ENCODE measurements at regions not wholly inside any gene's neighbourhood (a gene's known extent, or its start where the extent isn't known, plus 50 kb on each side); places are given as distances from the start of the nearest gene placed in this dataset.
"Not testable (repeated sequence)": the region's sequence is repeated elsewhere in the genome, so short reads cannot be mapped to it uniquely, and the experiment has no call there.

DNA sequence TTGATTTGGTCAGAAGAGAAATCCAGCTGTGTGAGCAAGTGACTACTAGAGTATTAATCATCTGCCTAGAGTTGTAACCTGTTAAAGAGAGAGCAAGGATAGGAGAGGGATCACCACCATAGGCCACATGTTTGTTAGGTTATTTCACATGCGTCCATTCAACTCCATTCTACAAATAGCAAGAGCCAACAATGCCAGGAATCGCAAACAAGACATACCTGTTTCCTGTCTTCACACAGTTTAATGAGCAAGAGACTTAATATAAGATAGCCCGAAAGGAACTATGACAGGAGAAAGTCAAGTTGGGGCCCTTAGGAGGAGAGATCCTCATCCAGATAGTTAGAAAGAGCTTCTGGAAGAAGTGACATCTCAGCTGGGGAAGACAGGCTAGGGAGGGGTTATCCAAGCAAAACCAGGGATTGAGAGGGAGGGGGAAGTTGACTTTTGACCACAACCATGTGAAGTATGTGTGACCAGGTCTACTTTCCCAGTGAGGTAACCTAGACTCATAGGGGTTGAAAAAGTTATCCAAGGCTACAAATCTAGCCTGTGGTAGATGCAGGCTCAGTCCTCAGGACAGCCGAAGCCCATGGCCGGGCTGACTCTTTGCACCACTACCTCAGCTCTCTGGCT lies 147.4 kb downstream of the ALDH8A1 start:
- no peak for TF ChIP-seq CTCF (IDR thresholded peaks at IDR 0.05; ENCODE audit: low read depth, low read length)
- H3K4me3 ChIP-seq (ENCODE audit: low read depth, low read length) = no peak overlapping the region

- TF ChIP-seq CTCF (IDR thresholded peaks at IDR 0.05; ENCODE audit: low read depth, low read length) = no peak
- no peak overlapping the region for H3K4me3 ChIP-seq (ENCODE audit: low read depth, low read length)
Measured at GRCh38 chr6:134797400-134798113, 152.3 kb downstream of the ALDH8A1 start.

DNA sequence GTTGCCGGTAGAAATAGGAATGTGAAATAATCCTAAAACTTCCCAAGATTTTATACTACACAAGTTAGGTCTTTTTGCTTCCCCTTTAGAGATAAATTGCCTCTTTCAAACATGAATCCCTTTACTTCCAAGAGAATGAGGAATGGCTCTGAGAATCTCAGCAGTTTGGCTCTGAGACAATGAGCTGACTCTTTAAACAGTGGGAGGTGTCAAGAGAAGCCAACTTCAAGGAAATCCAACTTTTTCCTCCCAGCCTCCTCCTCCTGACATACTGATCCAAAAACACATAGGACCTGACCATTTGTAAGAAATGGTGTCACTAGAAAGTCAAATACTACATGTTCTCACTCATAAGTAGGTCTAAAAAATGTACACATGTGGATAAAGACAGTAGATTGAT lies 154.2 kb downstream of the ALDH8A1 start:
- H3K4me3 ChIP-seq (ENCODE audit: low read depth, low read length) = no peak overlapping the region
- TF ChIP-seq CTCF (IDR thresholded peaks at IDR 0.05; ENCODE audit: low read depth, low read length) = no peak

- H3K4me3 ChIP-seq (ENCODE audit: low read depth, low read length) = no peak overlapping the region
- no peak for TF ChIP-seq CTCF (IDR thresholded peaks at IDR 0.05; ENCODE audit: low read depth, low read length)
Measured at GRCh38 chr6:134795001-134795400, 154.9 kb downstream of the ALDH8A1 start.

- H3K4me3 ChIP-seq (ENCODE audit: low read depth, low read length) = not testable (repeated sequence)
Measured at GRCh38 chr6:134791243-134791843, 158.6 kb downstream of the ALDH8A1 start.

DNA sequence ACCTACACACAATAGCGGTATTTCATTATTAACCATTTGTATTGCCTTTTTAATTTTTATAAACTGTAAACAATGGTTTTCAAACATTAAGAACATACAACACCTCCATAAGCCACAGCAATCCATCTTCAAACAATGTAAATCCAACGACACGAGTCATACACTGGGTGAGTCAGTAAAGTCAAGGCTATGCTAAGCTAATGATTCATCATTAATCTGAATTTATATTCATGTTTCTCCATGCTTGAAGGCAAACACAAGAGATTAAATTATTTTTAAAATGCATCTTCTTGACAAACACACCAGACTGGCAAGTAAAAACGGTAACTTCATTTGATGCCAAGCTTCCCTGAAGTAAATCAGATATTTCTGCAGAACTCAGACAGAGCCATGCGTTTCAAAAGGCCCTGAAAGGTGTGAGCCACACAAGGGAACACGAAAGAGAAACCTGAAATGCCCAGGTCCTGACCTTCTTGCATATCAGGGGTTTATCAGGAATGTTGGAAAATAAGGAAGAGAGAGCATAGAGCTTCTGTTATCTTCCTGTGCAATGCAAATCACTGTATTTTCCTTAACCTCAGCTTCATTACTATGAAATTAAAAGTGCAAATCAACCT lies 162.5 kb downstream of the ALDH8A1 start:
- H3K4me3 ChIP-seq (ENCODE audit: low read depth, low read length) = no peak overlapping the region
- no peak for TF ChIP-seq CTCF (IDR thresholded peaks at IDR 0.05; ENCODE audit: low read depth, low read length)

- TF ChIP-seq CTCF (IDR thresholded peaks at IDR 0.05; ENCODE audit: low read depth, low read length) = no peak
- no peak overlapping the region for H3K4me3 ChIP-seq (ENCODE audit: low read depth, low read length)
Measured at GRCh38 chr6:134784336-134784735, 165.6 kb downstream of the ALDH8A1 start.
